ENCODE measurements at regions not wholly inside any gene's neighbourhood (a gene's known extent, or its start where the extent isn't known, plus 50 kb on each side); places are given as distances from the start of the nearest gene placed in this dataset.

DNA sequence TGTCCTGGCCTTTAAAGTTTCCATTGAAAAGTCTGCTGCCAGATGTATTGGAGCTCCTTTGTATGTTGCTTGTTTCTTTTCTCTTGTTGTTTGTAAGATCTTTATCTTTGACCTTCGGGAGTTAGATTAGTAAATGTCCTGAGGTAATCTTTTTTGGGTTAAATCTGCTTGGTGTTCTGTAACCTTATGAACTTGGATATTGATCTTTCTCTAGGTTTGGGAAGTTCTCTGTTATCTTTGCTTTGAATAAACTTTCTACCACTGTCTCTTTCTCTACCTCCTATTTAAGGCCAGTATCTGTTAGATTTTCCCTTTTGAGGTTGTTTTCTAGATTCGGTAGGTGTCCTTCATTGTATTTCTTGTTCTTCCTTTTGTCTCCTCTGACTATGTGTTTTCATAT is 447.8 kb downstream of the FAM133A start:
- TF ChIP-seq EZH2 (IDR thresholded peaks at IDR 0.05; ENCODE audit: low read depth) = no peak
- TF ChIP-seq, protein P1, sequence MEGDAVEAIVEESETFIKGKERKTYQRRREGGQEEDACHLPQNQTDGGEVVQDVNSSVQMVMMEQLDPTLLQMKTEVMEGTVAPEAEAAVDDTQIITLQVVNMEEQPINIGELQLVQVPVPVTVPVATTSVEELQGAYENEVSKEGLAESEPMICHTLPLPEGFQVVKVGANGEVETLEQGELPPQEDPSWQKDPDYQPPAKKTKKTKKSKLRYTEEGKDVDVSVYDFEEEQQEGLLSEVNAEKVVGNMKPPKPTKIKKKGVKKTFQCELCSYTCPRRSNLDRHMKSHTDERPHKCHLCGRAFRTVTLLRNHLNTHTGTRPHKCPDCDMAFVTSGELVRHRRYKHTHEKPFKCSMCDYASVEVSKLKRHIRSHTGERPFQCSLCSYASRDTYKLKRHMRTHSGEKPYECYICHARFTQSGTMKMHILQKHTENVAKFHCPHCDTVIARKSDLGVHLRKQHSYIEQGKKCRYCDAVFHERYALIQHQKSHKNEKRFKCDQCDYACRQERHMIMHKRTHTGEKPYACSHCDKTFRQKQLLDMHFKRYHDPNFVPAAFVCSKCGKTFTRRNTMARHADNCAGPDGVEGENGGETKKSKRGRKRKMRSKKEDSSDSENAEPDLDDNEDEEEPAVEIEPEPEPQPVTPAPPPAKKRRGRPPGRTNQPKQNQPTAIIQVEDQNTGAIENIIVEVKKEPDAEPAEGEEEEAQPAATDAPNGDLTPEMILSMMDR (conservative IDR thresholded peaks at IDR 0.05) = no peak

Measured in PC-9 (cell line).